Activated CD4-positive, alpha-beta T cell treated with anti-CD3 and anti-CD28 coated beads, Interleukin-2, amount 50 U/mL, for 1 hour (primary cell): ENCODE measurements at regions not wholly inside any gene's neighbourhood (a gene's known extent, or its start where the extent isn't known, plus 50 kb on each side); places are given as distances from the start of the nearest gene placed in this dataset.
"Not testable (repeated sequence)": the region's sequence is repeated elsewhere in the genome, so short reads cannot be mapped to it uniquely, and the experiment has no call there.

Source experiments
- DNase-seq: peaks from one replicate; pipeline ENCODE4 v3.0.0-alpha.2; 2020

GRCh38 chr5:18270635-18271338, 636.5 kb downstream of the TAF11L14 start:
- DNase-seq, result no peak

- DNase-seq, result no peak
Observed at GRCh38 chr5:18276939-18277338, 642.7 kb downstream of the TAF11L14 start.

- no peak for DNase-seq
Observed at GRCh38 chr5:18281947-18282581, 647.8 kb downstream of the TAF11L14 start.

- DNase-seq, result no peak
Observed at GRCh38 chr5:18285257-18285656, 651.0 kb downstream of the TAF11L14 start.

- DNase-seq, result no peak
Observed at GRCh38 chr5:18292146-18292545, 657.9 kb downstream of the TAF11L14 start.

- DNase-seq, result not testable (repeated sequence)
Observed at GRCh38 chr5:18295696-18296095, 661.4 kb downstream of the TAF11L14 start.

- no peak for DNase-seq
Observed at GRCh38 chr5:18299166-18299565, 664.9 kb downstream of the TAF11L14 start.

- DNase-seq, result no peak
Observed at GRCh38 chr5:18305288-18305924, 671.1 kb downstream of the TAF11L14 start.

GRCh38 chr5:18311266-18311665, 677.0 kb downstream of the TAF11L14 start:
- no peak for DNase-seq

- DNase-seq, result no peak
Observed at GRCh38 chr5:18312016-18312415, 677.8 kb downstream of the TAF11L14 start.

GRCh38 chr5:18314192-18314778, 680.0 kb downstream of the TAF11L14 start:
- DNase-seq, result no peak

- DNase-seq, result no peak
Observed at GRCh38 chr5:18321262-18321942, 687.1 kb downstream of the TAF11L14 start.

GRCh38 chr5:18323891-18324290, 689.6 kb downstream of the TAF11L14 start:
- DNase-seq, result no peak

- DNase-seq, result no peak
Observed at GRCh38 chr5:18325431-18325830, 691.2 kb downstream of the TAF11L14 start.

- no peak for DNase-seq
Observed at GRCh38 chr5:18329328-18329727, 695.1 kb downstream of the TAF11L14 start.

GRCh38 chr5:18333841-18334240, 699.6 kb downstream of the TAF11L14 start:
- DNase-seq, result no peak

- DNase-seq, result no peak
Observed at GRCh38 chr5:18334949-18335348, 700.7 kb downstream of the TAF11L14 start.

- DNase-seq, result no peak
Observed at GRCh38 chr5:18354828-18355227, 720.6 kb downstream of the TAF11L14 start.

- no peak for DNase-seq
Observed at GRCh38 chr5:18357486-18357885, 723.2 kb downstream of the TAF11L14 start.

- no peak for DNase-seq
Observed at GRCh38 chr5:18366234-18366633, 732.0 kb downstream of the TAF11L14 start.

- DNase-seq, result no peak
Observed at GRCh38 chr5:18370531-18370930, 736.3 kb downstream of the TAF11L14 start.

- DNase-seq, result no peak
Observed at GRCh38 chr5:18375641-18376040, 741.4 kb downstream of the TAF11L14 start.

GRCh38 chr5:18378066-18378465, 743.8 kb downstream of the TAF11L14 start:
- DNase-seq, result no peak
